Endothelial cell (in vitro differentiated cells): ENCODE measurements at regions not wholly inside any gene's neighbourhood (a gene's known extent, or its start where the extent isn't known, plus 50 kb on each side); places are given as distances from the start of the nearest gene placed in this dataset.
"Not testable (repeated sequence)": the region's sequence is repeated elsewhere in the genome, so short reads cannot be mapped to it uniquely, and the experiment has no call there.

Experiments
- DNase-seq: peaks from one replicate; pipeline ENCODE4 v3.0.0; 2021; ENCODE audit warnings: low spot score
- H3K27ac Mint-ChIP-seq: one replicate; pipeline ENCODE4 v1.8.0; 2021; ENCODE audit warnings: mixed read lengths, inconsistent platforms; ENCODE audit not compliant: unreplicated experiment
- H3K27me3 Mint-ChIP-seq: one replicate; pipeline ENCODE4 v1.8.0; 2021; ENCODE audit warnings: mild to moderate bottlenecking, moderate library complexity, mixed read lengths, inconsistent platforms; ENCODE audit not compliant: unreplicated experiment
- H3K36me3 Mint-ChIP-seq: one replicate; pipeline ENCODE4 v1.8.0; 2021; ENCODE audit warnings: mild to moderate bottlenecking, low read depth, mixed read lengths, inconsistent platforms; ENCODE audit not compliant: unreplicated experiment
- H3K4me1 Mint-ChIP-seq: one replicate; pipeline ENCODE4 v1.8.0; 2021; ENCODE audit warnings: mild to moderate bottlenecking, mixed read lengths, inconsistent platforms; ENCODE audit not compliant: unreplicated experiment
- H3K4me3 Mint-ChIP-seq: one replicate; pipeline ENCODE4 v1.8.0; 2021; ENCODE audit warnings: mild to moderate bottlenecking, mixed read lengths, inconsistent platforms; ENCODE audit not compliant: unreplicated experiment
- H3K9me3 Mint-ChIP-seq: one replicate; pipeline ENCODE4 v1.8.0; 2021; ENCODE audit warnings: mixed read lengths, inconsistent platforms; ENCODE audit not compliant: unreplicated experiment
- TF ChIP-seq, protein P1 (sequence below): fragments of 200-600 bp; sonication (generic); IDR thresholded peaks from one replicate; pipeline ENCODE4 v1.5.0; 2021; ENCODE audit warnings: antibody characterized with exemption; ENCODE audit not compliant: unreplicated experiment

- H3K27ac Mint-ChIP-seq: no peak overlapping the region
- DNase-seq: no peak
- no peaks in the 10 kb centered on the region for H3K36me3 Mint-ChIP-seq
- H3K27me3 Mint-ChIP-seq: no peaks in the 10 kb centered on the region
- H3K4me1 Mint-ChIP-seq: no peaks in the 10 kb centered on the region
- no peak overlapping the region for H3K4me3 Mint-ChIP-seq
- no peaks in the 10 kb centered on the region for H3K9me3 Mint-ChIP-seq
- TF ChIP-seq, protein P1, sequence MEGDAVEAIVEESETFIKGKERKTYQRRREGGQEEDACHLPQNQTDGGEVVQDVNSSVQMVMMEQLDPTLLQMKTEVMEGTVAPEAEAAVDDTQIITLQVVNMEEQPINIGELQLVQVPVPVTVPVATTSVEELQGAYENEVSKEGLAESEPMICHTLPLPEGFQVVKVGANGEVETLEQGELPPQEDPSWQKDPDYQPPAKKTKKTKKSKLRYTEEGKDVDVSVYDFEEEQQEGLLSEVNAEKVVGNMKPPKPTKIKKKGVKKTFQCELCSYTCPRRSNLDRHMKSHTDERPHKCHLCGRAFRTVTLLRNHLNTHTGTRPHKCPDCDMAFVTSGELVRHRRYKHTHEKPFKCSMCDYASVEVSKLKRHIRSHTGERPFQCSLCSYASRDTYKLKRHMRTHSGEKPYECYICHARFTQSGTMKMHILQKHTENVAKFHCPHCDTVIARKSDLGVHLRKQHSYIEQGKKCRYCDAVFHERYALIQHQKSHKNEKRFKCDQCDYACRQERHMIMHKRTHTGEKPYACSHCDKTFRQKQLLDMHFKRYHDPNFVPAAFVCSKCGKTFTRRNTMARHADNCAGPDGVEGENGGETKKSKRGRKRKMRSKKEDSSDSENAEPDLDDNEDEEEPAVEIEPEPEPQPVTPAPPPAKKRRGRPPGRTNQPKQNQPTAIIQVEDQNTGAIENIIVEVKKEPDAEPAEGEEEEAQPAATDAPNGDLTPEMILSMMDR: no peak
Measured at GRCh38 chr4:64821219-64821976, 412.1 kb upstream of the TECRL start.

DNA sequence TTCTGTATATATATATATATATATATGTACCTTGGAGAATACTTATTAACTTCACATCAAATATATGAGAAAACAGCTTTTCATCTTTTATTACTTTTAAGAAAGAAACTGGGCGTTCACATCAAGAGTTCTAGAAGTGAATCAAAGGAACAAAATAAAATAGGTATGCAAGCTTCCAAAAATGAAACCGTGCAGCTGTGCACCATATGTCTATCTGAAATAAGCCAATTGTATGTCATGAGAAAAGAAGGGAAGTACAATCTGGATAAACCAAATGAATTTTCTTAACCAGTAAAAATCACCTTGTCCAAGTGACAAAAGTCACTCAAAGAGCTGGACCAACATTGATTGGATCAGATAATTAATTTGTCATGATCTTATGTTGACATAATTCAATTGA is 405.4 kb upstream of the TECRL start:
- TF ChIP-seq, protein P1: no peak
- no peak overlapping the region for H3K27ac Mint-ChIP-seq
- H3K36me3 Mint-ChIP-seq: no peaks in the 10 kb centered on the region
- H3K4me3 Mint-ChIP-seq: no peak overlapping the region
- H3K4me1 Mint-ChIP-seq: no peaks in the 10 kb centered on the region
- no peak for DNase-seq
- H3K9me3 Mint-ChIP-seq: no peaks in the 10 kb centered on the region
- no peaks in the 10 kb centered on the region for H3K27me3 Mint-ChIP-seq

- H3K4me3 Mint-ChIP-seq: no peak overlapping the region
- H3K9me3 Mint-ChIP-seq: no peaks in the 10 kb centered on the region
- TF ChIP-seq, protein P1: no peak
- no peak for DNase-seq
- no peaks in the 10 kb centered on the region for H3K27me3 Mint-ChIP-seq
- H3K27ac Mint-ChIP-seq: no peak overlapping the region
- no peaks in the 10 kb centered on the region for H3K4me1 Mint-ChIP-seq
- H3K36me3 Mint-ChIP-seq: no peaks in the 10 kb centered on the region
Measured at GRCh38 chr4:64807821-64808220, 398.6 kb upstream of the TECRL start.

DNA sequence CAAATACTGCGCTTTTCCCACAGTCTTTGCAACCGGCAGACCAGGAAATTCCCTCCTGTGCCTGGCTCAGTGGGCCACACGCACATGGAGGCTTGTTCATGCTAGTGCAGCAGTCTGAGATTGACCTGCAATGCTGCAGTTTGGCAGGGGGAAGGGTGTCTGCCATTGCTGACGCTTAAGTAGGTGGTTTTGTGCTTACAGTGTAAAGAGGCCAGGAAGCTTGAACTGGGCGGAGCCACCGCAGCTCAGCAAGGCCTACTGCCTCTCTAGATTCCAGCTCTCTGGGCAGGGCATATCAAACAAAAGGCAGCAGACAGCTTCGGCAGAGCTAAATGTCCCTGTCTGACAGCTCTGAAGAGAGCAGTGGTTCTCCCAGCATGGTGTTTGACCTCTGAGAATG is 390.5 kb upstream of the TECRL start:
- Mint-ChIP-seq H3K27ac (no peak overlapping the region), H3K27me3 (peaks cover 2% of the 10 kb centered on the region), H3K9me3 (no peaks in the 10 kb centered on the region), H3K36me3 (no peaks in the 10 kb centered on the region), H3K4me1 (no peaks in the 10 kb centered on the region), H3K4me3 (no peak overlapping the region)
- TF ChIP-seq, protein P1: no peak
- no peak for DNase-seq

GRCh38 chr4:64798828-64799227 is 389.6 kb upstream of the TECRL start:
- not testable (repeated sequence) for H3K4me3 Mint-ChIP-seq, H3K27ac Mint-ChIP-seq, H3K9me3 Mint-ChIP-seq, H3K4me1 Mint-ChIP-seq, DNase-seq, H3K36me3 Mint-ChIP-seq, H3K27me3 Mint-ChIP-seq
